ENCODE measurements at regions not wholly inside any gene's neighbourhood (a gene's known extent, or its start where the extent isn't known, plus 50 kb on each side); places are given as distances from the start of the nearest gene placed in this dataset.

DNA sequence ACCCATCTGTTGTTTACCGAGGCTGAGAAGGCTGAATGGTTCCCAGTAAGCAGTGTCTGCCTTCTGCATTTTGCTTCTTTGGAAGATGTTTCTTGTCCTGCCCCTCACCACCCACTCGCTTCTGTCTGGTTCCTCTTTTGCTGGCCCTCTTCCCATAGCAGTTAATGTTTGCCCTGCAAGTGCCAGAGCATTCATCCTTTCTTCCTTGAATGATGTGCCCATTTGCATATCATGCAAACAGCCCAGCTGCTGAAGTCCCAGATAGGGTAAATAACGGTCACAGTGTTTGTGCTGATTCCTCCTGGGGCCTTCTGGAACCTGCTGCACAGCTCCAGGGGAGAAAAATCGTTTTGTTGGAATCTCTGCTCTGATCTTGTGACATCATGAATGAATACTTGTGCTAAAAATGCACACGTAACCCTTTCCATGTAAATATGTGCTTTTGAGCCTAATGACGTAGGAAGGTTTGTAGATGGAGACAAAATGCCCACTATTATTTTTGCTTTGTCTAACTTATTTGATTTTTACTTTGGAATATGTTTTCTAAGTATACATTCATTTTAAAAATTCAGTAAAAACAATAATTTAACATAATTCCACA lies 381.0 kb downstream of the SOX2 start:
- no peak for FAIRE-seq

- FAIRE-seq, result no peak
Measured at GRCh38 chr3:182094321-182094720, 382.6 kb downstream of the SOX2 start.

- FAIRE-seq, result no peak
Measured at GRCh38 chr3:182104881-182105280, 393.2 kb downstream of the SOX2 start.

DNA sequence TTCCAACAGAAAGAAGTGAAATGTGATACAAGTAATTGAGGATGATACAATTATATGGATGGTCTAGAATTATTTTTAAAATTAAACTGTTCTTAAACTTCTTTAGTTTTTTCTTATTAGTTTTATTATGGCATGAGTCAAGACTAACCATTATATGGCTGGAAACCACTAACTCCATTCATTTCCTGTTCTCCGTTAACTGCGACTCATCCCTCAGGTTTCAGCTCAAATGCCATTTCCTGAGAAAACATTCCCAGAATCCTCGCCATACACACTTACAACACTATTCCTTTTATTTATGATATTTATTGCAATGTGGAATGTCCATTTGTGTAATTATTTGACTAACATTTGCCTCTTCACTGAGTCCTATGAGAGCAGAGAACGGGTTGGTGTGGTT lies 394.1 kb downstream of the SOX2 start:
- no peak for FAIRE-seq

GRCh38 chr3:182108371-182108770 lies 396.6 kb downstream of the SOX2 start:
- FAIRE-seq, result no peak

GRCh38 chr3:182111967-182112366 lies 400.2 kb downstream of the SOX2 start:
- FAIRE-seq, result no peak

DNA sequence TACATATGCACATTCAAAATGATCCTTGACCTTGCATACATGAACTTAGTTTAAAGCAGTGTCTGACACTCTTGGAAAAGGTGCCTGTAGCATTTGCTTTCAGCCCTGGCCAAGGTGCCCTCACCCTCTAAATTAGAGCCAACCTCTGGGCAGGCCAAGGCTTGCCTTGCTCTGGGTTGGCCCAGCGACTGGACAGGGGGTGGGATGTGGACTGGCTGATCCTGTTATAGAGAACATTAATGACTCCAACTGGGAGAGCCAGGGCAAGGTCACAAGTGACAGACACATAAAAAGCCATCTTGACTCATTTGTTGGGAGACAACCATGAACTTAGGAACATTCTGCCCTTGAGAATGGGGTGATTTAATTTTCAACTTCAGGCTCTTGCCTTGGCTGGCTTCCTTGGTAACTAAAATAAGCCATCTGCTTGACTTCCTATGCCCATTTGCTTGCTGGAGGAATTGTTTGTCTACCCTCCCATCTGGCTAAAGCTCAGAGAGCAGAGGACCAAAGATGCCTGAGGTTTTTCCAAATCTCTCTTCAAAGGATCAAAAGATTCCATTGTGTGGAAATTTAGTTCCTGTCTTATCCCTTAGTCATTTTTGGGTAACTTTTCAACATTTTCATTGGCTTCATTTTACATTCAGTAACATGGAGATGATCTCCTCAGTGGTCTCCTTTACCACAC lies 403.7 kb downstream of the SOX2 start:
- no peak for FAIRE-seq

DNA sequence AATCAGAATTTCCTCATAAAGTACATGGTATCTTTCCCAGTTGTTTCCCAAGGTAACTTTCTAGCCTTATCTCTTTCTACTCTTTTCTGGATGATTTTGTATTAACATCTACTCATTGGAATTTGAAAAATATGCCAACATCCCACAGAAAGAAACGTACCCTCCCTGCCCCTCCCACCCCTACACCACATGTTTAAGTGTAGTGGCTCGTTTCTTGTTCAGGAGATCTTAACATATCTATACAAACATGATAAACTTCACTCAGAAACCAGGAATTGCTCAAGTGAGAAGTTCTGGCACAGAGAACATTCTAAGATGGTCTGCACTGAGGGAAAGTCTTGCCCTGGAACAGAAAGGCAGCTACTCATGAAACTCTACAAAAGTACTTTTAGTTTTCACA lies 404.7 kb downstream of the SOX2 start:
- FAIRE-seq, result no peak

DNA sequence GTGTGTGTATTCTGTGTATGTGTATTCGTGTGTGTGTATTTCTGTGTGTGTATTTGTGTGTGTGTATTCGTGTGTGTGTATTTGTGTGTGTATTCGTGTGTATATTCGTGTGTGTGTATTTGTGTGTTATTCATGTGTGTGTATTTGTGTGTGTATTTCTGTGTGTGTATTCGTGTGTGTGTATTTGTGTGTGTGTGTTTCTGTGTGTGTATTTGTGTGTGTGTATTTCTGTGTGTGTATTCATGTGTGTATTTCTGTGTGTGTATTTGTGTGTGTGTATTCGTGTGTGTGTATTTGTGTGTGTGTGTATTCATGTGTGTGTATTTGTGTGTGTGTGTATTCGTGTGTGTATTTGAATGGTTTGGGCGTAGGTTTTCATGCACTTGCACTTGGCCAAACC lies 405.4 kb downstream of the SOX2 start:
- FAIRE-seq, result no peak

GRCh38 chr3:182117583-182117982 lies 405.9 kb downstream of the SOX2 start:
- FAIRE-seq, result no peak

- FAIRE-seq, result no peak
Measured at GRCh38 chr3:182118066-182118465, 406.3 kb downstream of the SOX2 start.

GRCh38 chr3:182121401-182121800 lies 409.7 kb downstream of the SOX2 start:
- FAIRE-seq, result no peak

GRCh38 chr3:182122779-182123178 lies 411.1 kb downstream of the SOX2 start:
- no peak for FAIRE-seq

DNA sequence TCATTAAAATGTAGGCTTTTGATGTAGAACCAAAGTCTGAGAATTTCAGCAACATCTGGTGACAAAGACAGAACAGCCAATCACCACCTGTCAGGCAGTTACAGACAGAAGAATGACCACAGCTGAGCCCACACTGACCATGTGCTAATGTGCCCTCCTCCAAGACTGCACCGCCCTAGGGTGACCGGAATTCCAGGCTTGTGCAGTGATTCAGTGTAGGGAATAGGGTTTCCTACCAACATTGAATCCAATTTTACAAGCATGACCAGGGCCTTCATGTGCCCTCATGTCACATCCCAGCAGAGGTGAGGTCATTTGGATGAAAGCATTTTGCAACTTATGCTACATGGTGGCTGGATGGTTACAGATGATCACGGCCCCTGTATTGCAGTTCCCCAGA lies 412.5 kb downstream of the SOX2 start:
- no peak for FAIRE-seq

- FAIRE-seq, result no peak
Measured at GRCh38 chr3:182124716-182125115, 413.0 kb downstream of the SOX2 start.

GRCh38 chr3:182129740-182130139 lies 418.0 kb downstream of the SOX2 start:
- FAIRE-seq, result no peak

DNA sequence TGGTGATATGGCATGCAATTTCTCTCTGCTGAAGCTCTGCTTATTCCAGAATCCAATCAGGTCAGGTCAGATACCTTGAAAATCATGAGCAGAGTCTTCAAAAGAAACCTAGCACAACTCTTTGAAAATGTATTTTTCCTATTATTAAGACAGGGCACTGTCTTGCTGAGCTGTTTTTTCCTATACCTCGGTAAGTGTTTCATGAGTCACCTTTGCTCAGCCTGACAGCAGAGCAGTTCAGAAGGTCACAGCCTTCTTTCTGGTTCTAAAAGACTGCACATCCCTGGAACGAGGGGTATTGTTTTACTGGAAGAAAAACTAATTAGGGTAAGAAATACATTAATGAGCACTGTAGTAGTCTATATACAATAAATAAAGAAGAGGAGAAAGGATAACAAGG lies 422.0 kb downstream of the SOX2 start:
- FAIRE-seq, result no peak

GRCh38 chr3:182135056-182135455 lies 423.3 kb downstream of the SOX2 start:
- FAIRE-seq, result no peak

DNA sequence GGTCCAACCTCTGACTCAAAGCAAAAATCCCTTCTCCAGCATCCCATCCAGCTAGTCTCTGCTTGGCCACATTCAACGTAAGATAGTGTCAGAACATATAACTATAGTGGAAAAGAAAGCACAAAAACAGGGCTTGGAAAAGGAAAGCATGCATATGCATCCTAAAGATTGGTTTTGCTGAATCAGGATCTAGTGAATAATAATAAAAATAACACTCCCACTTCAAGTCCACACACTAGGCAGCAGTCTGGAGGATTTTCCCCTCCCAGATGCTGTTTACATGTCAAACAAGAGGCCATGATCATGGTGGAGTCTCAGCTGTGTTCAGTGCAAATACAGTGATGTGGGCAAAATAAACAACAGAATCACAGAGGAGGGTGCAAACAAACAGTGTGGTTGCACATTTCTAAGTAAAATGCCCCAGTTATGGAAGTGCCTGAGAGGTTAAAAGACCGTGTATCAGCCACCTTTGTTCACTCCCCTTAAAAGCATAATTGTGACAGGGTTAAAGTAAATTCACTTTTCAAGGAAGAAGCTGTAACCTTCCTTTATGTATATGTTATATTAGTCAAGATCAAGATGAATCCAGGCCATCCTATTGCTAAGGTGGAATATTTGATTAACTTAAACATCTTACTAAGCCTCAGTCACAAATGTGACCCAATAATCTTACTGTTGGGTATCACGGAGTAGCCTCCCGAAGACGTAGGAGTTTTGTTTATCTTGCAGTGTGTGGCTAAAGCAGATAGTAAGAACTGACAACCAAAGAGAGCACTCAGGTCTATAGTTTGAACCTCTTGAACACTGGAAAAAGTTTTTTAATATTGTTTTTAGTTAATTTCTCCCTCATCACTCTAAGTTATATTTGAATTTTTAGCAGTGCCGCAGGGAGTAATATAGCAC lies 424.5 kb downstream of the SOX2 start:
- no peak for FAIRE-seq

DNA sequence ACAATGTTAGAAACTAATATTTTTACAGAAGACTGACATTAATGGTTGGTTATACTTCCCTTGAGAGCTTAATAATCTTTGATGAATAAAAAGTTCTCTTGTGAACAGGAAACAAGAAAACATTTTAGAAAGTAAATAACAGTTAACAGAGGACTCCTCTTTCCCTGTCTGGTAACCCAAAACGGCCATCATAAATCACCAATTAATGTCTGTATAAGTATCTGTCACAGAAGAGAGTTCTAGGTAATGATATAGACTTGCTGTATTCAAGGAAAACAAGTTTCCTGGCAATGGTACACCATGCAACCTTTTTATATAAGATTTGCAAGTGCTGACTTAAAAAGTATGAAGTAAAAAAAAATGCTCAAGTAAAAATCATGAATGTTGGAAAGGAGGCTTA lies 426.7 kb downstream of the SOX2 start:
- FAIRE-seq, result no peak

GRCh38 chr3:182139627-182140357 lies 428.1 kb downstream of the SOX2 start:
- no peak for FAIRE-seq

- no peak for FAIRE-seq
Measured at GRCh38 chr3:182142928-182143327, 431.2 kb downstream of the SOX2 start.

- FAIRE-seq, result no peak
Measured at GRCh38 chr3:182143903-182144302, 432.2 kb downstream of the SOX2 start.

Measured in A204.1 (cell line).